Uterus (tissue), 3 donors: ENCODE measurements at regions not wholly inside any gene's neighbourhood (a gene's known extent, or its start where the extent isn't known, plus 50 kb on each side); places are given as distances from the start of the nearest gene placed in this dataset.

Experiments
- DNase-seq, 2 donors: peaks; one replicate each; pipeline ENCODE4 v3.0.0-alpha.2; 2019 to 2020
- H3K27ac ChIP-seq, 2 donors: fragments of 200-600 bp; sonication (generic); 1 replicate in 1 of 2; 2 replicates in 1 of 2; pipeline ENCODE4 v1.5.1; 2016 to 2018
- H3K27me3 ChIP-seq, 2 donors: fragments of 200-600 bp; sonication (generic); one replicate each; pipeline ENCODE4 v1.5.1; 2018 to 2019; ENCODE audit warnings: control low read depth in 1 of 2
- H3K36me3 ChIP-seq, 2 donors: fragments of 200-600 bp; sonication (generic); one replicate each; pipeline ENCODE4 v1.5.1; 2019; ENCODE audit warnings: control low read depth in 1 of 2
- H3K4me1 ChIP-seq, 2 donors: fragments of 200-600 bp; sonication (generic); one replicate each; pipeline ENCODE4 v1.5.1; 2018 to 2019; ENCODE audit warnings: control low read depth in 1 of 2
- H3K4me3 ChIP-seq, 2 donors: fragments of 200-600 bp; sonication (generic); 1 replicate in 1 of 2; 2 replicates in 1 of 2; pipeline ENCODE4 v1.5.1; 2018 to 2019; ENCODE audit warnings: mild to moderate bottlenecking in 1 of 2
- H3K9me3 ChIP-seq, 2 donors: fragments of 200-600 bp; sonication (generic); one replicate each; pipeline ENCODE4 v1.5.1; 2019; ENCODE audit warnings: control low read depth in 1 of 2
- POLR2A ChIP-seq, 2 donors: fragments of 450-650 bp; IDR thresholded peaks; one replicate each; pipeline ENCODE4 v1.6.1; 2016; ENCODE audit warnings: antibody characterized with exemption in 2 of 2, mild to moderate bottlenecking in 1 of 2, moderate library complexity in 1 of 2
- intact Hi-C: fragments of 100-400 bp; cut with DNase I; formaldehyde crosslinking; loops from one replicate; pipeline ENCODE4 v1.15.1; 2023; ENCODE audit warnings: low total_unique reads
- TF ChIP-seq, protein P1 (sequence below), 4 experiments: fragments of 200-600 bp in 2 of 4; fragments of 450-650 bp in 2 of 4; sonication (generic) in 2 of 4; IDR thresholded peaks; one replicate each; pipeline ENCODE4 v1.5.1; 2016 to 2019; ENCODE audit warnings: antibody characterized with exemption in 4 of 4, mild to moderate bottlenecking in 2 of 4, moderate library complexity in 1 of 4
- donor health status: DM: yes; HTN: yes; CAD: no.

DNA sequence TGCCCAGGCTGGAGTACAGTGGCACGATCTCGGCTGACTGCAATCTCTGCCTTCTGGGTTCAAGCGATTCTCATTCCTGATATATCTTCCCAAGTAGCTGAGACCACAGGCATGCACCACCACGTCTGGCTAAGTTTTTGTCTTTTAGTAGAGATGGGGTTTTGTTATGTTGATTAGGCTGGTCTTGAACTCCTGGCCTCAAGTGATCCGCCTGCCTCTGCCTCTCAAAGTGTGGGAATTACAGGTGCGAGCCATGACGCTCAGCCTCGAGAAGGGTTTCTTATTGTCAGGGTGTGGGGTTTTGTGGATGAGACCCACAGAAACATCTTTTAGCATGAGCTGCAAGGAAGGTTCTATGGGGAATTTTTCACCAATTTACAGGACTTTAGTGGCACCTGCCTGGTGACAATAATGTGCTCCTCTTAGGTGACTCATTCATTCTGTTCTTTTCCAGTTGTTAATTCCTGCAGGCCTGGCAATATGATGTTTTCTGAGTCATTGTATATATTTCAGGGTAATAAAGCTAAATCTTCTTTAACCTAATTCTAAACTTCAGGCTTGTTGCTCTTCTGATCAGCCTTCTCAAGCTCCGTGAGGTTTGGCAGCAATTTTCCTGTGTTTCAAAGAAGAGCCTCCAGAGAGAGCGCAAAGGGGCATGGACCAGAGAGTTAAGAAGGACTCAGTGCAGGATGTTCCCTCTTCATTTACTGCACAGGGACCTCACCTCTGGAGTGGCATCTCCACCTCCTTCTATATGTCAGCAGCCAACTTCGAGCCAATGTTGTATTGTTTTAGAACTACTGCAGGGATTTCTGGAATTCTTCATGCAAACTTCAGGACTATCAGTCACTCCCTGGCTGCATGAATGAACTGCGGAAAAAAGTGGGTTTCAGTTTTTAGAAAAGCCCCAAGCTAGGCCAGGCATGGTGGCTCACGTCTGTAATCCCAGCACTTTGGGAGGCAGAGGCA is 77.8 kb upstream of the ZNF618 start:
- Histone ChIP-seq H3K4me3 (no peak overlapping the region), H3K27me3 (no peaks in the 10 kb centered on the region), H3K36me3 (no peaks in the 10 kb centered on the region), H3K9me3 (no peaks in the 10 kb centered on the region), H3K27ac (no peak overlapping the region), H3K4me1 (no peaks in the 10 kb centered on the region)
- DNase-seq, result no peak
- TF ChIP-seq, protein P1, sequence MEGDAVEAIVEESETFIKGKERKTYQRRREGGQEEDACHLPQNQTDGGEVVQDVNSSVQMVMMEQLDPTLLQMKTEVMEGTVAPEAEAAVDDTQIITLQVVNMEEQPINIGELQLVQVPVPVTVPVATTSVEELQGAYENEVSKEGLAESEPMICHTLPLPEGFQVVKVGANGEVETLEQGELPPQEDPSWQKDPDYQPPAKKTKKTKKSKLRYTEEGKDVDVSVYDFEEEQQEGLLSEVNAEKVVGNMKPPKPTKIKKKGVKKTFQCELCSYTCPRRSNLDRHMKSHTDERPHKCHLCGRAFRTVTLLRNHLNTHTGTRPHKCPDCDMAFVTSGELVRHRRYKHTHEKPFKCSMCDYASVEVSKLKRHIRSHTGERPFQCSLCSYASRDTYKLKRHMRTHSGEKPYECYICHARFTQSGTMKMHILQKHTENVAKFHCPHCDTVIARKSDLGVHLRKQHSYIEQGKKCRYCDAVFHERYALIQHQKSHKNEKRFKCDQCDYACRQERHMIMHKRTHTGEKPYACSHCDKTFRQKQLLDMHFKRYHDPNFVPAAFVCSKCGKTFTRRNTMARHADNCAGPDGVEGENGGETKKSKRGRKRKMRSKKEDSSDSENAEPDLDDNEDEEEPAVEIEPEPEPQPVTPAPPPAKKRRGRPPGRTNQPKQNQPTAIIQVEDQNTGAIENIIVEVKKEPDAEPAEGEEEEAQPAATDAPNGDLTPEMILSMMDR (IDR thresholded peaks at IDR 0.05), result no peak
- TF ChIP-seq POLR2A (IDR thresholded peaks at IDR 0.05), result no peak
- intact Hi-C loops, result no loop called here

DNA sequence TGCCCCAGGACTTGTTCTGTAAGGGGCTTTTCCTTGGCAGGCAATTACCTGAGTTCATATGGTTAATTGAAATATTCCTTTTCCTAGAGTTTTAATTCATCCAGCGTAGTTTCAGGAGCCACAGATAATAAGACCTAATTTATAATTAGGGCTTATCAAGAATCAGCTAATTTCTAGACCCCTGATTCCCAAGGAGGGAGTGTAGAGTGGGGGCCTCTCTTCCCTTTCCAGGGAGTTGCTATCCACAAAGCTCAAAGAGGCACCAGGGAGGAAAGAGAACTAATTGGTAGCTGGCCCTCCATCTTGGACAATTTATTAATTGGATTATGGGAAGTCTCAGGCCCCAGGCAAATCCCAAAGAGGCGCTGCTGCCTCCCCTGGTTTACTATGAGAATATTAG is 75.8 kb upstream of the ZNF618 start:
- TF ChIP-seq, protein P1 (IDR thresholded peaks at IDR 0.05), result no peak
- TF ChIP-seq POLR2A (IDR thresholded peaks at IDR 0.05), result no peak
- intact Hi-C loops, result loop anchor here (10.0 kb wide), 1 partner anchor 235 kb away; no protein-coding TSS in a partner anchor
- no peaks in the 10 kb centered on the region for H3K27me3 ChIP-seq

DNA sequence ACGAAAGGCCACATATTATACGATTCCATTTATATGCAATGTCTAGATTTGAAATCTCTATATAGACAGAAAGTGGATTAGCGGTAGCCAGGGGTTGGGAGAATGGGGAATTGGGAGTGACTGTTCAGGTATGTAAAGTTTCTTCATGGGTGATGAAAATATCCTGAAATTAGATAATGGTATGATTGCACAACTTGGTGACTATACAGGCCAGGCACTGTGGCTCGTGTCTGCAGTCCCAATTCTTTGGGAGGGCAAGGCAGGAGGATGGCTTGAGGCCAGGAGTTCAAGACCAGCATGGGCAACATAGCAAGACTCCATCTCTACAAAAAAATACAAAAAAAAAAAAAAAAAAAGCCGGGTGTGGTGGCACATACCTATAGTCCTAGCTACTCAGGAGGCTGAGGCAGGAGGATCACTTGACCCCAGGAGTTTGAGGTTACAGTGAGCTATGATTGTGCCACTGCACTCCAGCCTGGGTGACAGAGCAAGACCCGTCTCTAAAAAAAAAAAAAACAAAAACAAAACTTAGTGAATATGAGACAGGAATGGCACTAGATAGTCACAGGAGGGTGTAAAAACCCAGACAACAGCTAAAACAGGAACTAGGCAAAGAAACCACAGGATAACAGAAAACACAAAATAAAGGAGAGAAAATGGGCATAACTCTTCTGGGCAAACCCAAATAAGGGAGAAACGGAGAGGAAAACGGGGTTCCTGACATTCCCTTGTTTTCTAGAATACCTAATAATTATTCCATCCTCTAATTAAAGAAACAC is 72.1 kb upstream of the ZNF618 start:
- Histone ChIP-seq H3K4me1 (no peaks in the 10 kb centered on the region), H3K27me3 (no peaks in the 10 kb centered on the region), H3K36me3 (no peaks in the 10 kb centered on the region), H3K9me3 (no peaks in the 10 kb centered on the region), H3K4me3 (no peak overlapping the region), H3K27ac (no peak overlapping the region)
- no peak for DNase-seq
- intact Hi-C loops, result loop anchor here (10.0 kb wide), 1 partner anchor 231 kb away; no protein-coding TSS in a partner anchor
- TF ChIP-seq, protein P1 (IDR thresholded peaks at IDR 0.05), result no peak
- no peak for TF ChIP-seq POLR2A (IDR thresholded peaks at IDR 0.05)

More for the DNA sequence above, 75.8 kb upstream of the ZNF618 start:
- no peaks in the 10 kb centered on the region for H3K36me3 ChIP-seq
- no peak overlapping the region for H3K27ac ChIP-seq
- no peaks in the 10 kb centered on the region for H3K9me3 ChIP-seq
- no peaks in the 10 kb centered on the region for H3K4me1 ChIP-seq
- H3K4me3 ChIP-seq, result no peak overlapping the region
- no peak for DNase-seq

DNA sequence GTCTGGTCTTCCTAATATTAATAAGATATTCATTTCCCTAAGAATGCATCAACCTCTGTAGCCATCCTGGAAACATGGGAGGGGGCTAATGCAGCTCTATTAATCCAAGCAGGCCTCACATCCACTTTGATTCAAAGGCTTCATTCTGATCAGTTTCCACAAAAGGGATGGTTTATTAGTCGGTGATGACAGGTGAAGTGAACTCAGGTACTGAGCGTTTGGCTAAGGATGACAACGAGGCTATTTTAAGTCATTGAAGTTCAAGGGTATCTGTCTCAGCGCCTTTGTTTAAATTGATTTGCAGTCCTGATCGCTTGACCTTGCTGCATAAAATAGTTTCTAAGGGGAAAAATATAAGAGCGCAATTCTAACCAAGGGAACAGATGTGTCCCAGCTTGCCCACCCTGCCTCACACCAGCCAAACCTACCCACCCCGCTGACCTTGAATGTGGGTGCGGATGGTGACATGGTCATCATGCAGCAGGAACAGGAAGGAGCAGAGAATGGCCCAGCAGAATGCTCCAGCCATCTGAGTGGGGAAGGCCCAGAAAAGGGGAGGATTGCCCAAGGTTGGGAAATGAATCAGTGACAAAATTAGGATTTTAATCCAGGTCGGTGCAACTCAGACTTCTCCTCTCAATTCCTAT is 70.5 kb upstream of the ZNF618 start:
- no peaks in the 10 kb centered on the region for H3K27me3 ChIP-seq
- no peaks in the 10 kb centered on the region for H3K4me1 ChIP-seq
- no peaks in the 10 kb centered on the region for H3K36me3 ChIP-seq
- no peak for DNase-seq
- H3K4me3 ChIP-seq, result no peak overlapping the region
- H3K27ac ChIP-seq, result no peak overlapping the region
- no peaks in the 10 kb centered on the region for H3K9me3 ChIP-seq
- intact Hi-C loops, result loop anchor here (10.0 kb wide), 1 partner anchor 229 kb away; no protein-coding TSS in a partner anchor
- TF ChIP-seq, protein P1 (IDR thresholded peaks at IDR 0.05), result no peak
- TF ChIP-seq POLR2A (IDR thresholded peaks at IDR 0.05), result no peak
